ENCODE measurements at regions not wholly inside any gene's neighbourhood (a gene's known extent, or its start where the extent isn't known, plus 50 kb on each side); places are given as distances from the start of the nearest gene placed in this dataset.

GRCh38 chr3:41127414-41127813 lies 71.9 kb upstream of the CTNNB1 start:
- Histone ChIP-seq H3K36me3 (no peaks in the 10 kb centered on the region), H3K4me3 (ENCODE audit: low read depth, low read length) (no peak overlapping the region), H3K9me3 (ENCODE audit: severe bottlenecking) (peaks cover 6% of the 10 kb centered on the region), H3K27me3 (ENCODE audit: insufficient read depth, low read depth, severe bottlenecking) (no peaks in the 10 kb centered on the region), H3K27ac (no peak overlapping the region)
- TF ChIP-seq, protein P1, sequence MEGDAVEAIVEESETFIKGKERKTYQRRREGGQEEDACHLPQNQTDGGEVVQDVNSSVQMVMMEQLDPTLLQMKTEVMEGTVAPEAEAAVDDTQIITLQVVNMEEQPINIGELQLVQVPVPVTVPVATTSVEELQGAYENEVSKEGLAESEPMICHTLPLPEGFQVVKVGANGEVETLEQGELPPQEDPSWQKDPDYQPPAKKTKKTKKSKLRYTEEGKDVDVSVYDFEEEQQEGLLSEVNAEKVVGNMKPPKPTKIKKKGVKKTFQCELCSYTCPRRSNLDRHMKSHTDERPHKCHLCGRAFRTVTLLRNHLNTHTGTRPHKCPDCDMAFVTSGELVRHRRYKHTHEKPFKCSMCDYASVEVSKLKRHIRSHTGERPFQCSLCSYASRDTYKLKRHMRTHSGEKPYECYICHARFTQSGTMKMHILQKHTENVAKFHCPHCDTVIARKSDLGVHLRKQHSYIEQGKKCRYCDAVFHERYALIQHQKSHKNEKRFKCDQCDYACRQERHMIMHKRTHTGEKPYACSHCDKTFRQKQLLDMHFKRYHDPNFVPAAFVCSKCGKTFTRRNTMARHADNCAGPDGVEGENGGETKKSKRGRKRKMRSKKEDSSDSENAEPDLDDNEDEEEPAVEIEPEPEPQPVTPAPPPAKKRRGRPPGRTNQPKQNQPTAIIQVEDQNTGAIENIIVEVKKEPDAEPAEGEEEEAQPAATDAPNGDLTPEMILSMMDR (IDR thresholded peaks at IDR 0.05; ENCODE audit: low read depth, low read length) = no peak
- DNase-seq = no peak

DNA sequence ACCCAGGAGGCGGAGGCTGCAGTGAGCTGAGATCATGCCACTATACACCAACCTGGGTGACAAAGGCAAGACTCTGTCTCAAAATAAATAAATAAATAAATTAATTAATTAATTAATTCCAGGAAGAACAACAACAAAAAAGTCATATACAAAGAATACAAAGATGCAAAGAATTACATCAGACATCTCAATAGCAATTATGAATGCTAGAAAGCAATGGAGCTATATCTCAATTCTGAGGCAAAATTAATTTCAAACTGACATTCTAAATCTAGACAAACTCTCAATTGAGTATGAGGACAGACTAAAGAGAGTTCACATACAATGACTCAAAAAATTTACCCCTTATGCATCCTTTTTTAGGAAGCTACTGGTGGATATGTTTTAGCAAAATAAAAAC lies 69.6 kb upstream of the CTNNB1 start:
- Histone ChIP-seq H3K27me3 (ENCODE audit: insufficient read depth, low read depth, severe bottlenecking) (no peaks in the 10 kb centered on the region), H3K4me3 (ENCODE audit: low read depth, low read length) (no peak overlapping the region), H3K36me3 (no peaks in the 10 kb centered on the region), H3K9me3 (ENCODE audit: severe bottlenecking) (peaks cover 6% of the 10 kb centered on the region), H3K27ac (no peak overlapping the region)
- TF ChIP-seq, protein P1 (IDR thresholded peaks at IDR 0.05; ENCODE audit: low read depth, low read length) = no peak
- DNase-seq = no peak

- TF ChIP-seq, protein P1 (IDR thresholded peaks at IDR 0.05; ENCODE audit: low read depth, low read length) = no peak
- H3K27me3 ChIP-seq (ENCODE audit: insufficient read depth, low read depth, severe bottlenecking) = no peaks in the 10 kb centered on the region
- DNase-seq = no peak
These were observed 68.1 kb upstream of the CTNNB1 start for GRCh38 chr3:41131224-41131623.

DNA sequence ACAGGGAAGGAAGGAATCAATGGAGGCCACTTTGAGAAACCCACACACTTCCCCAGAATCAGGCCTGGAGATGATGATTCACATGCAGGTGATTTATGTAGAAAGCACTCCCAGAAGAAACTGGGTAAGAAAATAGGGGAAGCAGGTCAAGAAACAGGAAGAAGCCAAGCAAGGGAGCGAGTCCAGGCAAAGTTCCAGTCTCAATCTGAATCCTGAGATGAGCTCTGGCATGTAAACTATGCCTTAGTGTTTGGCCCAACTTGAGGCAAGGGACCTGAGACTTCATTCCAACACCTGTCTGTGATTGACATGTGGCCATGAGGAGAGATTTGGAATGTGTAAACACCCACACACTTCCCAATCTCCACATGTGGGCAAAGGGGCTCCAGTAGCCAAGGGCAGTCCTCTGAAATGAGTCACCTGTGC lies 61.6 kb upstream of the CTNNB1 start:
- Histone ChIP-seq H3K27ac (no peak overlapping the region), H3K27me3 (ENCODE audit: insufficient read depth, low read depth, severe bottlenecking) (no peaks in the 10 kb centered on the region), H3K4me3 (ENCODE audit: low read depth, low read length) (no peak overlapping the region), H3K36me3 (no peaks in the 10 kb centered on the region), H3K9me3 (ENCODE audit: severe bottlenecking) (no peaks in the 10 kb centered on the region)
- no peak for DNase-seq
- TF ChIP-seq, protein P1 (IDR thresholded peaks at IDR 0.05; ENCODE audit: low read depth, low read length) = no peak

More at GRCh38 chr3:41131224-41131623, 68.1 kb upstream of the CTNNB1 start:
- Histone ChIP-seq H3K27ac (no peak overlapping the region), H3K36me3 (no peaks in the 10 kb centered on the region), H3K9me3 (ENCODE audit: severe bottlenecking) (peaks cover 6% of the 10 kb centered on the region), H3K4me3 (ENCODE audit: low read depth, low read length) (no peak overlapping the region)

DNA sequence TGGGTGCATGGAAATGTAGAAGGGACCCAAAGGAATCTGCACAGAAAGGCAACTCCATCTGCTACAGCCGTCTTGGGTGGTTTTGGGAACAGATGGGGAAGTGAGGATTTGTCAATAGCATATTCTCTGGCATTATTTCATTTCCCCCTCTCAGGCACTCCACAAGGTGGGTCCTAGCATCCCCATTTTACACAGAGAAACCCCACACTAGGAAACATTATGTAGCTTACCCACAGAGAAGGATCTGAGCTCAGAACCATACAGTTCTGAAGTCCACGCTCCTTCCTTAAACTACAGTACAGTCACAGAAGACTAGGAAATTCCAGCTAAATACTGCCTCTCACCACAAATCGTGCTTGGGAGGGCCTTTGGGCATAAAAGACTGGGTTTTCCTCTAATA lies 61.2 kb upstream of the CTNNB1 start:
- no peak overlapping the region for H3K4me3 ChIP-seq (ENCODE audit: low read depth, low read length)
- H3K27ac ChIP-seq = no peak overlapping the region
- no peaks in the 10 kb centered on the region for H3K27me3 ChIP-seq (ENCODE audit: insufficient read depth, low read depth, severe bottlenecking)
- TF ChIP-seq, protein P1 (IDR thresholded peaks at IDR 0.05; ENCODE audit: low read depth, low read length) = no peak
- DNase-seq = no peak
- no peaks in the 10 kb centered on the region for H3K36me3 ChIP-seq
- H3K9me3 ChIP-seq (ENCODE audit: severe bottlenecking) = no peaks in the 10 kb centered on the region

- no peak overlapping the region for H3K4me3 ChIP-seq (ENCODE audit: low read depth, low read length)
- H3K36me3 ChIP-seq = no peaks in the 10 kb centered on the region
- DNase-seq = no peak
- no peak overlapping the region for H3K27ac ChIP-seq
- H3K9me3 ChIP-seq (ENCODE audit: severe bottlenecking) = no peaks in the 10 kb centered on the region
- no peaks in the 10 kb centered on the region for H3K27me3 ChIP-seq (ENCODE audit: insufficient read depth, low read depth, severe bottlenecking)
- TF ChIP-seq, protein P1 (IDR thresholded peaks at IDR 0.05; ENCODE audit: low read depth, low read length) = no peak
These were observed 60.7 kb upstream of the CTNNB1 start for GRCh38 chr3:41138601-41139000.
